GM12874 (cell line): ENCODE measurements at regions not wholly inside any gene's neighbourhood (a gene's known extent, or its start where the extent isn't known, plus 50 kb on each side); places are given as distances from the start of the nearest gene placed in this dataset.

Experiments used
- CTCF ChIP-seq: IDR thresholded peaks from 2 replicates; pipeline ENCODE4 v1.5.1; 2011; ENCODE audit warnings: low read depth, mild to moderate bottlenecking, control low read depth, low read length, moderate library complexity; ENCODE audit not compliant: insufficient read depth

GRCh38 chr5:24712047-24712446, 67.3 kb upstream of the CDH10 start:
- TF ChIP-seq CTCF: no peak

- no peak for TF ChIP-seq CTCF
These were observed 59.2 kb upstream of the CDH10 start for GRCh38 chr5:24703934-24704333.
